ENCODE measurements at regions not wholly inside any gene's neighbourhood (a gene's known extent, or its start where the extent isn't known, plus 50 kb on each side); places are given as distances from the start of the nearest gene placed in this dataset.

- Histone ChIP-seq H2AFZ (ENCODE audit: insufficient read depth, low read depth, low read length, poor library complexity, severe bottlenecking) (no peak overlapping the region), H3K4me3 (ENCODE audit: control extremely low read depth in 1 of 5, extremely low read depth in 1 of 5, insufficient read depth in 1 of 5, low read depth in 2 of 5, low read length in 4 of 5) (no peak overlapping the region), H4K20me1 (ENCODE audit: control insufficient read depth, insufficient read depth, low read length, poor library complexity, severe bottlenecking) (no peaks in the 10 kb centered on the region), H3K27ac (ENCODE audit: low read length in 2 of 2) (no peak overlapping the region), H3K27me3 (replicated peaks in 1 of 4; ENCODE audit: control extremely low read depth in 1 of 4, control insufficient read depth in 3 of 4, insufficient read depth in 4 of 4, low read length in 3 of 4) (no peaks in the 10 kb centered on the region), H3K36me3 (replicated peaks in 1 of 2; ENCODE audit: control extremely low read depth in 1 of 2, control insufficient read depth in 1 of 2, extremely low read depth in 1 of 2, insufficient read depth in 2 of 2, low read length in 1 of 2) (no peaks in the 10 kb centered on the region), H3K9ac (ENCODE audit: low read length) (no peak overlapping the region), H3K9me3 (ENCODE audit: control extremely low read depth in 1 of 3, control insufficient read depth in 2 of 3, insufficient read depth in 1 of 3, low read length in 2 of 3) (peaks cover 0 to 3% (median 0%) of the 10 kb centered on the region in 3 donors), H3K4me1 (ENCODE audit: control insufficient read depth in 2 of 2, insufficient read depth in 2 of 2, low read length in 2 of 2) (no peaks in the 10 kb centered on the region), H3K4me2 (replicated peaks; ENCODE audit: low read depth, low read length, poor library complexity, severe bottlenecking) (no peak overlapping the region), H3K79me2 (ENCODE audit: control insufficient read depth, insufficient read depth, low read length) (no peaks in the 10 kb centered on the region)
- intact Hi-C loops (cut with micrococcal nuclease) = no loop called here
- ChIA-PET CTCF (no interaction called here), POLR2A (no interaction called here)
- H3K27ac Mint-ChIP-seq = no peak overlapping the region
- no peak for TF ChIP-seq EZH2 (IDR thresholded peaks at IDR 0.05; ENCODE audit: borderline replicate concordance, insufficient read depth, low read depth, low read length, poor library complexity, severe bottlenecking)
- TF ChIP-seq CTCF (IDR thresholded peaks at IDR 0.05) = no peak
- H3K27me3 Mint-ChIP-seq = no peaks in the 10 kb centered on the region
- ATAC-seq (ENCODE audit: low read depth) = no peak
- DNase-seq = no peak
- H3K9me3 Mint-ChIP-seq (ENCODE audit: insufficient read depth) = no peaks in the 10 kb centered on the region
- no peak overlapping the region for H3K4me3 Mint-ChIP-seq
- no peaks in the 10 kb centered on the region for H3K4me1 Mint-ChIP-seq
Observed at GRCh38 chr12:77723308-77723707, 107.4 kb upstream of the NAV3 start.

- H3K4me3 Mint-ChIP-seq = no peak overlapping the region
- H3K27me3 Mint-ChIP-seq = no peaks in the 10 kb centered on the region
- H3K4me1 Mint-ChIP-seq = no peaks in the 10 kb centered on the region
- ChIA-PET CTCF (no interaction called here), POLR2A (no interaction called here)
- Histone ChIP-seq H3K9ac (ENCODE audit: low read length) (no peak overlapping the region), H3K9me3 (ENCODE audit: control extremely low read depth in 1 of 3, control insufficient read depth in 2 of 3, insufficient read depth in 1 of 3, low read length in 2 of 3) (peaks cover 0 to 3% (median 2%) of the 10 kb centered on the region in 3 donors), H4K20me1 (ENCODE audit: control insufficient read depth, insufficient read depth, low read length, poor library complexity, severe bottlenecking) (no peaks in the 10 kb centered on the region), H3K4me2 (replicated peaks; ENCODE audit: low read depth, low read length, poor library complexity, severe bottlenecking) (no peak overlapping the region), H3K4me1 (ENCODE audit: control insufficient read depth in 2 of 2, insufficient read depth in 2 of 2, low read length in 2 of 2) (no peaks in the 10 kb centered on the region), H3K4me3 (ENCODE audit: control extremely low read depth in 1 of 5, extremely low read depth in 1 of 5, insufficient read depth in 1 of 5, low read depth in 2 of 5, low read length in 4 of 5) (no peak overlapping the region), H3K27me3 (replicated peaks in 1 of 4; ENCODE audit: control extremely low read depth in 1 of 4, control insufficient read depth in 3 of 4, insufficient read depth in 4 of 4, low read length in 3 of 4) (no peaks in the 10 kb centered on the region), H3K27ac (ENCODE audit: low read length in 2 of 2) (no peak overlapping the region), H3K36me3 (replicated peaks in 1 of 2; ENCODE audit: control extremely low read depth in 1 of 2, control insufficient read depth in 1 of 2, extremely low read depth in 1 of 2, insufficient read depth in 2 of 2, low read length in 1 of 2) (no peaks in the 10 kb centered on the region), H2AFZ (ENCODE audit: insufficient read depth, low read depth, low read length, poor library complexity, severe bottlenecking) (no peak overlapping the region), H3K79me2 (ENCODE audit: control insufficient read depth, insufficient read depth, low read length) (no peaks in the 10 kb centered on the region)
- ATAC-seq (ENCODE audit: low read depth) = no peak
- no peak for DNase-seq
- TF ChIP-seq CTCF (IDR thresholded peaks at IDR 0.05) (no peak), EZH2 (IDR thresholded peaks at IDR 0.05; ENCODE audit: borderline replicate concordance, insufficient read depth, low read depth, low read length, poor library complexity, severe bottlenecking) (no peak)
- H3K27ac Mint-ChIP-seq = no peak overlapping the region
- intact Hi-C loops (cut with micrococcal nuclease) = no loop called here
- H3K9me3 Mint-ChIP-seq (ENCODE audit: insufficient read depth) = no peaks in the 10 kb centered on the region
Observed at GRCh38 chr12:77722536-77722935, 108.2 kb upstream of the NAV3 start.
